Medulla oblongata (tissue), 1 donor: ENCODE measurements at regions not wholly inside any gene's neighbourhood (a gene's known extent, or its start where the extent isn't known, plus 50 kb on each side); places are given as distances from the start of the nearest gene placed in this dataset.

Source experiments
- DNase-seq: peaks from one replicate; pipeline ENCODE4 v3.0.0-alpha.2; 2015; ENCODE audit errors: extremely low spot score

DNA sequence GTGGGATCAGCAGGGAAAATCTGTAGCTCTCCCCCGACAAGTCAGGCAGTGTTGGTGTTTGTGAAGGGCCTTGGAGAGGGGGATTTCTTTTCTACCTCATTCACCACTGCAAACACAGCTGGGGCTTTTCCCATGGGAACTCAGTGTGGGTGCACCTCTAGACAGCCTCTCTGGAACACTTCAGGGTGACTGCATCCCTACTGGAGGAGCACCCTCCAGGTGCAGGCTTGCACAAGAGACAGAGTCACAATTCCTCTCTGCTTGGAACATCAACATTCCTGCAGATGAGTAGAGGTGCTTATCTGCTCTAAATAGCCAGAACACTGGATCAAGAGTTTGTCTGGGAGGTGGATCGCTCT lies 72.7 kb upstream of the AKAP13 start:
- DNase-seq, result no peak

DNA sequence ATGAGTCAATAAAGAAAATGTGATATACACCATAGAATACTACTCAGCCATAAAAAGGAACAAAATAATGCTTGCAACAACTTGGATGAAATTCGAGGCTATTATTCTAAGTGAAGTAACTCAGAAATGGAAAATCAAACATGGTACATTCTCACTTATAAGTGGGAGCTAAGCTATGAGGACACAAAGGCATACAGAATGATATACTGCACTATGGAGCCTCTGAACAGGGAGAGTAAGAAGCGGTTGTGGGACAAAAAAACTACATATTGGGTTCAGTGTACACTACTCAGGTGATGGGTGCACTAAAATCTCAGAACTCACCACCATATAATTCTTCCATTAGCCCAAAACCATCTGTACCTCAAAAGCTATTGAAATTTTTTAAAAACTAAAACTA lies 68.8 kb upstream of the AKAP13 start:
- no peak for DNase-seq

DNA sequence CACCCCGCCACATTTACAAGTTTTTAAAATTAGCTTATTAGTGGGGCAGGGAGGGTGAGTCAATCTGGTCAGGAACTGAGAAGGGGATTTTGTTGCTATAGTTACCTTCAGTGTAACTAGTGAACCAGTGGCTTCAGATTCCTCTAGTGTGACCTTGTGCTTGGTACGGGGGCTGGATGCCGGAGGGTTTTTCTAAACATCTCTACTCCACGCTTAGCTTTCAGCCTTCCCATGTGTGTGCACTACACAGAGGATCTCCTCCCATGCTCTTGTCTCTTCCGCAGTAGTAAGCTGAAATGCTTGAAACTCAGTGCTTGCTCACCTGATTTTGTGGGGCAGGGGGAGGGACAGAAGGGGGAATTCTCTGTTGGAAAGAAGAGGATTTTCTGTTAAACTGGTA lies 67.9 kb upstream of the AKAP13 start:
- no peak for DNase-seq

DNA sequence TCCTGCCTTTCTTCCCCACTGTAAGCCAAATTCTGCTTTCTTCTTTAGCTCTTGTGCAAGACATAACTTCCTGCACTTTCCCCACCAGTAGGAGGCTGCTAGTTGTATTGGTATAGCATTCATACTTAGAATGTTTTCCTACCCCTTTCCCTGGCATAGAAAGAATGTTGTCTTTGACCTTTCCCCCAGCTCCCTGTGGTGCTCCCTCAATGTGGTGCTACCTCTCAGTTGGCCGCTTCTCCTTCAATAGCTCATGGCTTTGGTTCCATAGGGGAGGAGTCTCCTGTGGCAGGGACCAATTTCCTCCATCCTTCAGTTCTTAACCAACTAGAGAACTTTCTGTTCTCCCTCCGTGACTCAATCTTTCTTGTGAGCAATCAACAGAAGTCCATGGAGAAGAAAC lies 67.5 kb upstream of the AKAP13 start:
- no peak for DNase-seq

DNA sequence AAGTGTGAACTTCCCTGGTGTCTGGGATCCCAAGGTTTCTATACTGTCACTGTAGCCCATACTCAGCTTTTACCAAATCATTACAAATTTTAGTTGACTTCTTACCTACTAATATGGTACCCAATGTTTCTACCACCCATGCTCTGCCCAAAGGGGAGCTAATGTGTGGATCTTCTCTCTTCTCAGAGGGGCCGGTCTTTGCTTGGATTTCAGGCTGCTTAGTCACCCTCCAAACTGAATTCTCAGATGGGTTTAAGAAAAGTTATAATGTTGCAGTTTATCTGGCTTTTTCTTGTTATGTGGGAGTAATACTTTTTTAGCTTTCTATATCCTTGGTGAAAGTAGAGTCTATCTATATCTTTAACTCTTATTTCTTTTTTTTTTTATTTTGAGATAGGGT lies 67.1 kb upstream of the AKAP13 start:
- no peak for DNase-seq

DNA sequence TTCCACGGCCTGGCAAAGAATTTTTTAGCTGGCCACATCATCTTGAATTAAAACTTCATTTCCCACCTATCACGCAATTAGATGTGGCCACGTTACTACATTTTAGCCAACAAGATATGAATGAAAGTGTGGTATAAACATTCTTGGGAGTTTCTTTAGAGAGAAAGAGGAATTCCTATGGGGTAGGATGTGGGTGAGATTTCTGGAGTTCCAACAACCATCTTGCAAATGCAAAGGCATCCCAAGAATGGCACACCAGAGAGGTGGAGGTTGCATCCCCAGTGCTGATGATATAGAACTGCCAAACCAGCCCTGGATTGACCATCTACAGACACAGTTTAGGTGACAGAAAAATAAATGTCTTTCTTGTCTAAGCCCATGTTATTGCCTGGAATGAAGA lies 66.3 kb upstream of the AKAP13 start:
- no peak for DNase-seq

DNA sequence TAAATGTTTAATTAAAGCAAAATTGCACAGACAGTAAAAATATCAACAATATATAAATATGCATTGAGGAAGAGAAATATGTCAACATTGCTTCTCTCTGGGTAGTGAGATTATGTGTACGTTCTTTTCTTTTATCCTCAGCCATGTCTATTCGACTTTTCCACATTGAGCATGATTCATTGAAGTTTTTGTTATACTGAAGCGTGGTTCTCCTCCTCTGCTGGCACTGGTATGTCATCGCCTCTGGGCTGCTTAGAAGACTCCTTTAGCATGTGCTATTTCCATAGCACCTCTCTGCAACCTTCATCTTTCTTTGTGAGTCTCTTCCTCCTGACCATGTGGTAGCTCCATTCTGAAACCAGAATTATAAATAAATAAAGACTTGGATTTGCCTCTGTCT lies 65.8 kb upstream of the AKAP13 start:
- DNase-seq, result no peak

DNA sequence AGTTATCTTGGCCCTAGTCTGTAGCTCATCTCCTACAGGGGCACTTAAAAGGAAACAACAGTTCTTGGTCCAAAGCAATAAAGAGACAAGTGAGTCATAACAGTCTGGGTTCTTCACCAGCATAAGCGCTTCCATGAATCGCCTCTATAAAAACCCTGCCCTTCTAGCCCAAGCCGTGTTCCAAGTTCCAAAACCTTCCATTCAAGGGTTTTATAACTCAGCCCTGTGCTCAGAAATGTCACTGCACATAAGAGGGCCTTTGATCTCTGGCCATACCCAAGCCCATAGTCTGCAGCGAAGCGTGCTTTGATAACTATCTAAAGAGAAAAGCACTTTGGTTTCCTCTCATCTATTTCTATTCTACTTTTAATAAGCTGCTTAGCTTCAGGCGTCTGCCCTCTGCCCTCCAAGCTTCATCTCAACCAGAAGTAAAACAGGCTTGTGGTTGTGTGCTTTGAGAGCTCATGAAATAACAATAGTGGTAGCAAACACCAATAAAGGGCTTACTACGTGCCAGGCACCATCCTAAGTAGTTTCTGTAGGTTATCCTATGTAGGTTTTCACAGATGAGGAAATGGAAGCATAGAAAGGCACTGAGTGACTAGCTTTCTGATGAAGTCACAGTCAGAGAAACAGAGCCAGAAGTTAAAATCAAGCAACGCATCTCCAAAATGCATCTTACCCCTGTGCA lies 64.0 kb upstream of the AKAP13 start:
- no peak for DNase-seq

DNA sequence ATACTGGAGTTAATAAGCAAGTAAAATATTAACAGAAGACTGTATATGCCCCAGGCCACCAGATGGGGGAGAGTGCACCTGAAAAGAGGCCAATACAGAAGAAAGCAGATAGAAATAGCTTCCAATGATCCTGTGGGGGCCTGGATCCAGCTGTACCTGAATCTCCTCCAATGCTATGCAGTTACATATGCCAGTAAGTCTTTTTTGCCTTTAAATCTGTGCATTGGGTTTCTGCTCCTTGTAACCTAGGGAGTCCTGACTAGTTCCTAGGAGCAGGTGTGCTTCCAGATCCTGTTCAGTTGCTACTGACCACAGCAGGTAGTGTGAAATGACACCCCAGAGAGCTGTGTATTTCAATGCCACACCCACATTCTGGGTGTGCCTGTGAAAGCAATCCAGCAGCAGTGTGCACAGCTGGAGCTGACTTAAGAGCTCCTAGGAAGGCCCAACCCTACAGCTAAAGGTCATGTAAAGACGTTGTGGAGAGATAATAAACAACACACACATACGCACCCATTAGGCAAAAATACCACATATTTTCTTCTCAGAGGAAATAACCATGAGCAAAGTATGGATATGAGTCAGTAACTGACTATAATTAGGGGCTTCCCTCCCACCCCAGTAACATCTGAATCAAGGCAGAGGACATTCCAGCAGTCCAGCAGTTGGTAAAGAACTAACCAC lies 62.2 kb upstream of the AKAP13 start:
- no peak for DNase-seq

DNA sequence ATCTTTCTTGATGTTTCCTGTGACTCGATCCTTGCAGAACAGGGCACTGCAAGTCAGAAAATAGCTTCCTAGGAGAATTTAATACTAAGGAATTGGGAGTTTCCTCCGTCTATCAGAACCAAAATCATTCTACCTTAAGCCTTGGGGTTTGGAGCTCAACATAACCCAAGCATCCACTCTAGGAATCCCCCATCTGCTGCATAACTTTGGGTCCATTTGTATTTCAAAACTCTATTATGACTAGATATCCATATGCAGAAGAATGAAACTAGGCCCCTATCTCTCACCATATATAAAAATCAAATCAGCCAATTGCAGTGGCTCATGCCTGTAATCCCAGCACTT lies 61.7 kb upstream of the AKAP13 start:
- DNase-seq, result no peak

DNA sequence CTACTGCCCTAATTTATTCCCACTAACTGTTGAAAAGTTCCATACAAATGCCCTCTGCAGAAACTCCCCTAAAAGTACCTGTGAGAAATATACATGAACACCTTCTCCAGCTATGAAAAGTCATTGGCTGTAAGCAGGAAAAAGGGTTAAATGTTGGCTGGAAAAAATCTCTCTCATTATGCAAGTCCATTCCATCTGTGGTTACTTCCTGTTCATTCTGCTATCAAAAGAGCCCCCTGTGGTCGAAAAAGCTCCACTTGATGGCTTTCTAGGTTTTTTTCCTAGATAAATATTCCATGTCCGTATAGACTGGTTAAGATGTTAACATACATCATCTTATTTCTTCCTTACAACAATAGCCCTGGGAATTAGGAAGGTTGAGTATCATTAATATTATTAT lies 56.2 kb upstream of the AKAP13 start:
- DNase-seq, result no peak

DNA sequence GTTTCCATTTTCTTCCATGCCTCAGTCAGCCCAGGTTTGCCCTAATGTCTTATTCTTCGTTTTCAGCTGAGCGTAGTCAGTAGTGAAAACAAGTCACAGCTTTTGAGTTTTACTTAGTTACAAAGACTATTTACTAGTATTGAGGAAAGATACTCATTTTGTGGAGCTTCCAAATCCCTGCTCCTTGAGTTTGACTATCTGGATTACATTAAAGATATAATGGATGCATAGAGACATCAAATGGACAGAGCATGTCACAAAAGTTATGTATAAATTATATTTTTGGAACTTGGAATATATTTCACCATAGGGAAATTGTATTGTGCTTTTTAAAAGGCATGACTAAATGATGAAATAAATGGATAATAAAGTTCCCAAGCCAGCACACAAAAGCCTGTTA lies 54.6 kb upstream of the AKAP13 start:
- DNase-seq, result no peak

DNA sequence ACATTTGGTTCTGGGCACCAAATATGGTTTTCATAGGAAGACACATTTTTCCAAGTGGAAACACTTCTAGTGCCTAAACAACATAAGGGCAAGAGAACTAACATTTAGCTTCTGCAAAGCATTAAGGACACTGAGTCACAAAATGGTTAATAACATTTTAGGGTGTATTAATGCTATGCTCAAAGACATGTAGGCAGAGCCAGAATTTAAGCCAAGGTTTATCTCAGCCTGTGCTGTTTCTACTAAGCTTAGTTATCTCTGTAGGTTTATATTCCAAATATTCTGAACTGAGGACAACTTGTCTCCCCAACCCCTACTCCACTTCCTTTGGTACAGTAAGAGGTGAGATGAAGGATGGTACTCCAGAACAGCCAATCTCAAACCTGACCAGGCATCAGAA lies 54.1 kb upstream of the AKAP13 start:
- DNase-seq, result no peak

DNA sequence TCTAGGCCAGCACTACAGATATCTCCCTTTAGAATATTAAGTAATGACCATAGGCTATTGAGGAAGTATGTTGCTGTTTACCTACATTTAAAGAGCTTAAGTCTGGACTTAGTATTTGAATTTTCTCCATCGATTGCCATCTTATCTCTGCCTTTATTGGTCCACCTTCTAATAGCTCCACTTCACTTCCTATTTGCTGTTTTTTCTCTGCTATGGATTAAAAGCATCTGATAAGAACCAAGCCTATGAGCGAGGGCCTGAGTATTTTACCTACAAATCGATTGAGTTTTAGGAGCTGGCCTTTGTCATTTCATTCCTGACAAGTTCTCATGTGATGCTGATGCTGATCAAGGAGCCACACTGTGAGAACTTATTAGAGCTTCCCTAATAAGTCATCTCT lies 52.6 kb upstream of the AKAP13 start:
- DNase-seq, result no peak

DNA sequence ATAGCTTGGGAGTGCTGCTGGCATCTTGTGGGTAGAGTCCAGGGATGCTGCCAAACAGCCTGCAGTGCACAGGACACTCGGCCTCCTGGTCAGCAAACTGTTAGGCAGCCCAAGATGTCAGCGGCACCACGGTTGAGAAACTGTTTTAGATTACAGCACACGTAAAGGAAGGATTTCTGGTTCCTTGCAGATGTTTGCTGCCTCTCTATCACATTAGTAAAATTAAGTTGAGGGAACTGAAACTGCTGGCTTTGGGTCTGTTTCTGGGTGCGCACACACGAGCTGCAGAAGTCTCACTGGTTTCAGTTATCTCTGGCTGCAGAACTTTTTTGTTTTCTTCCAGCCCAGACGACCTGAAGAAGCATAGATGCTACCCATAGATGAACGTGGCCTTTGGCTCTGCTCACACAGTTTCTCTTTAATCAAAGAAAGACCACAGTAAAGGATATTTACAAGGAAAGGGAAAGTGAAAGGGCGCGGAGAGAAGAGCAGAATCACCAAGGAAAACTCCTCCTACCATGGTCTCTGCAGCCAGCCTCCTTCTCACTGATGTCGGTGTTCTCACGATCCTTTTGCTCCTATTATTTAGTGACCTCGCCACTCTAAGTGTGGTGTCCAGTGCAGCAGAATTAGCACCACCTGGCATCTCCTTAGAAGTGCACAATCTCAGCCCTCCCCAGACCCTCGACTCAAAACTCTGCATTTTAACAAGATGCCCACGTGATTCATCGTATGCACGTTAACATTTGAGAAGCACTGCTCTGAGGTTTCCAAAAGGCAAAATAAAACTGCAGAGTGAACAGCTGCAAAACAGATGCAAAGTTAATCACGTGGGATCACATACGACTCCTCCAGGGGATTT lies 50.6 kb upstream of the AKAP13 start:
- DNase-seq, result peak; percentile 63
